Lung (tissue), 11 donors: ENCODE measurements at regions not wholly inside any gene's neighbourhood (a gene's known extent, or its start where the extent isn't known, plus 50 kb on each side); places are given as distances from the start of the nearest gene placed in this dataset.

Experiments
- ATAC-seq: fragments of 200-7000 bp; cut with Tn5 transposase; one replicate; pipeline ENCODE4 v1.9.1; 2020; ENCODE audit warnings: moderate number of reproducible peaks; ENCODE audit not compliant: insufficient read depth, low FRiP score
- DNase-seq, 3 donors: peaks; one replicate each; pipeline ENCODE4 v3.0.0-alpha.2; 2013 to 2017
- H3K27ac ChIP-seq, 2 donors: one replicate each; pipeline ENCODE4 v1.5.1; 2013; ENCODE audit warnings: mild to moderate bottlenecking in 2 of 2, moderate library complexity in 2 of 2, control low read depth in 1 of 2, inconsistent platforms in 1 of 2, low read depth in 1 of 2, low read length in 1 of 2
- H3K27me3 ChIP-seq, 3 donors: one replicate each; pipeline ENCODE4 v1.5.1; 2013; ENCODE audit warnings: low read length in 2 of 3; ENCODE audit not compliant: control insufficient read depth in 3 of 3, insufficient read depth in 3 of 3
- H3K36me3 ChIP-seq, 4 donors: one replicate each; pipeline ENCODE4 v1.5.1; 2013; ENCODE audit warnings: low read length in 4 of 4, mild to moderate bottlenecking in 1 of 4, moderate library complexity in 1 of 4; ENCODE audit not compliant: control insufficient read depth in 4 of 4, insufficient read depth in 4 of 4
- H3K4me1 ChIP-seq, 5 donors: one replicate each; pipeline ENCODE4 v1.5.1; 2013; ENCODE audit warnings: low read length in 5 of 5, mild to moderate bottlenecking in 2 of 5, moderate library complexity in 1 of 5; ENCODE audit not compliant: control insufficient read depth in 5 of 5, insufficient read depth in 5 of 5
- H3K4me3 ChIP-seq: one replicate; pipeline ENCODE4 v1.5.1; 2013; ENCODE audit warnings: mild to moderate bottlenecking, control low read depth, moderate library complexity
- H3K9ac ChIP-seq, 2 donors: one replicate each; pipeline ENCODE4 v1.5.1; 2013; ENCODE audit warnings: low read length in 2 of 2, control low read depth in 1 of 2; ENCODE audit not compliant: insufficient read depth in 1 of 2
- H3K9me3 ChIP-seq, 4 donors: one replicate each; pipeline ENCODE4 v1.5.1; 2013; ENCODE audit warnings: low read length in 3 of 4, mild to moderate bottlenecking in 1 of 4, moderate library complexity in 1 of 4; ENCODE audit not compliant: control insufficient read depth in 4 of 4, insufficient read depth in 3 of 4
- WGBS, 2 donors: extraction: QIAGEN DNeasy Blood & Tissue Kit; methylation state at CpG; one replicate each; pipeline ENCODE4 v1.1.7; 2013; 5-methylcytosine and 5-hydroxymethylcytosine counted together
- TF ChIP-seq, protein P1 (sequence below): IDR thresholded peaks from 2 replicates; pipeline ENCODE4 v1.5.1; 2012; ENCODE audit warnings: mild to moderate bottlenecking; ENCODE audit errors: control extremely low read depth, extremely low read depth
- donor health status: control.
- donor health status: control.
- donor health status: Bipolar disorder and iron deficiency.
- donor health status: healthy.
- donor health status: DM: yes; HTN: yes; CAD: no.

GRCh38 chr11:112564228-112564955 lies 303.7 kb upstream of the PLET1 start:
- DNase-seq = peak in 2 of 3 donors; percentile 63 to 78
- H3K36me3 ChIP-seq = no peaks in the 10 kb centered on the region
- no peak overlapping the region for H3K4me3 ChIP-seq
- peaks cover 0 to 11% (median 0%) of the 10 kb centered on the region in 5 donors for H3K4me1 ChIP-seq
- no peak overlapping the region for H3K9ac ChIP-seq
- H3K9me3 ChIP-seq = no peaks in the 10 kb centered on the region
- peaks cover 0 to 1% (median 0%) of the 10 kb centered on the region in 3 donors for H3K27me3 ChIP-seq
- no peak for ATAC-seq
- WGBS, 2 donors = 48 to 55% methylated on average over 3 of the region's 3 CpGs
- TF ChIP-seq, protein P1, sequence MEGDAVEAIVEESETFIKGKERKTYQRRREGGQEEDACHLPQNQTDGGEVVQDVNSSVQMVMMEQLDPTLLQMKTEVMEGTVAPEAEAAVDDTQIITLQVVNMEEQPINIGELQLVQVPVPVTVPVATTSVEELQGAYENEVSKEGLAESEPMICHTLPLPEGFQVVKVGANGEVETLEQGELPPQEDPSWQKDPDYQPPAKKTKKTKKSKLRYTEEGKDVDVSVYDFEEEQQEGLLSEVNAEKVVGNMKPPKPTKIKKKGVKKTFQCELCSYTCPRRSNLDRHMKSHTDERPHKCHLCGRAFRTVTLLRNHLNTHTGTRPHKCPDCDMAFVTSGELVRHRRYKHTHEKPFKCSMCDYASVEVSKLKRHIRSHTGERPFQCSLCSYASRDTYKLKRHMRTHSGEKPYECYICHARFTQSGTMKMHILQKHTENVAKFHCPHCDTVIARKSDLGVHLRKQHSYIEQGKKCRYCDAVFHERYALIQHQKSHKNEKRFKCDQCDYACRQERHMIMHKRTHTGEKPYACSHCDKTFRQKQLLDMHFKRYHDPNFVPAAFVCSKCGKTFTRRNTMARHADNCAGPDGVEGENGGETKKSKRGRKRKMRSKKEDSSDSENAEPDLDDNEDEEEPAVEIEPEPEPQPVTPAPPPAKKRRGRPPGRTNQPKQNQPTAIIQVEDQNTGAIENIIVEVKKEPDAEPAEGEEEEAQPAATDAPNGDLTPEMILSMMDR = no peak
- peak overlapping the region in 1 of 2 donors; percentile 43 for H3K27ac ChIP-seq

DNA sequence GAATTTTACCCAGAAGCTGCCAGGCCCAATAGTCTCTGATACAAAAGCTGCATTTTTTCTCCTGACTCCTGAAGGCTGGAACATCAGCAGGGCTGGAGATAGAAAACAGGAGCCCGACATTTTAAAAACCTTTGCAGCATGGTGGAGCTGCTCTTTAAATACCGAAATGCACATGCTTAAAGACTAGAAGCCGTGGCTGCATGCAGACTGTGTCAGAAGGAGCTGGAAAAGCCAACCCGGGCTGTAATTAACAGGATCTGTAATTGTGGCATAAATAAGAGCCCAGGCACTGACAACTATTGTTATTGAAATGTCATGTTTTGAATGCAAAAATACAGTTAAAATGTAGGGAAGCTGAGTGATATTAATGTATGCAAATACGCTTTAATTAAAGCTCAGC lies 304.9 kb upstream of the PLET1 start:
- peaks cover 0 to 11% (median 0%) of the 10 kb centered on the region in 5 donors for H3K4me1 ChIP-seq
- WGBS, 2 donors = 75 to 88% methylated on average over 5 of the region's 5 CpGs
- TF ChIP-seq, protein P1 = no peak

GRCh38 chr11:112566124-112566523 lies 305.5 kb upstream of the PLET1 start:
- no peak for DNase-seq
- no peak overlapping the region for H3K27ac ChIP-seq
- peaks cover 0 to 2% (median 0%) of the 10 kb centered on the region in 3 donors for H3K27me3 ChIP-seq
- TF ChIP-seq, protein P1 = no peak
- H3K4me1 ChIP-seq = peaks cover 0 to 11% (median 0%) of the 10 kb centered on the region in 5 donors
- 79 to 86% methylated on average over 2 of the region's 2 CpGs for WGBS, 2 donors
- H3K9ac ChIP-seq = no peak overlapping the region
- H3K4me3 ChIP-seq = no peak overlapping the region
- no peak for ATAC-seq
- H3K9me3 ChIP-seq = no peaks in the 10 kb centered on the region
- no peaks in the 10 kb centered on the region for H3K36me3 ChIP-seq

More for the DNA sequence above, 304.9 kb upstream of the PLET1 start:
- no peak overlapping the region for H3K27ac ChIP-seq
- no peak overlapping the region for H3K9ac ChIP-seq
- no peak overlapping the region for H3K4me3 ChIP-seq
- no peak for ATAC-seq
- no peaks in the 10 kb centered on the region for H3K36me3 ChIP-seq
- no peak for DNase-seq
- no peaks in the 10 kb centered on the region for H3K9me3 ChIP-seq
- peaks cover 0 to 2% (median 0%) of the 10 kb centered on the region in 3 donors for H3K27me3 ChIP-seq
